VCaP (cell line): ENCODE measurements at regions not wholly inside any gene's neighbourhood (a gene's known extent, or its start where the extent isn't known, plus 50 kb on each side); places are given as distances from the start of the nearest gene placed in this dataset.
A peak's percentile ranks its signal among the peaks of the same experiment; 100 is the strongest.

Experiments
- H3K27ac ChIP-seq: fragments of 450-650 bp; 2 replicates; pipeline ENCODE4 v1.5.1; 2017
- CTCF ChIP-seq: fragments of 450-650 bp; conservative IDR thresholded peaks from 2 replicates; pipeline ENCODE4 v1.5.1; 2017; ENCODE audit warnings: mild to moderate bottlenecking, moderate library complexity

- TF ChIP-seq CTCF = no peak
- H3K27ac ChIP-seq = peak overlapping the region; percentile 96
These were observed 103.2 kb upstream of the JUN start for GRCh38 chr1:58887059-58887458.

- no peak overlapping the region for H3K27ac ChIP-seq
- TF ChIP-seq CTCF = no peak
These were observed 105.0 kb upstream of the JUN start for GRCh38 chr1:58888833-58889232.

- H3K27ac ChIP-seq = no peak overlapping the region; the same call in 1 of the 2 replicates
- TF ChIP-seq CTCF = no peak
These were observed 106.3 kb upstream of the JUN start for GRCh38 chr1:58890113-58890512.

GRCh38 chr1:58890609-58891008, 106.8 kb upstream of the JUN start:
- H3K27ac ChIP-seq = no peak overlapping the region
- no peak for TF ChIP-seq CTCF

- TF ChIP-seq CTCF = no peak
- no peak overlapping the region for H3K27ac ChIP-seq
These were observed 107.5 kb upstream of the JUN start for GRCh38 chr1:58891347-58891746.

GRCh38 chr1:58893257-58893869, 109.5 kb upstream of the JUN start:
- H3K27ac ChIP-seq = peak overlapping the region; percentile 68
- TF ChIP-seq CTCF = no peak

- no peak overlapping the region for H3K27ac ChIP-seq
- no peak for TF ChIP-seq CTCF
These were observed 111.2 kb upstream of the JUN start for GRCh38 chr1:58895082-58895481.
